ENCODE measurements at regions not wholly inside any gene's neighbourhood (a gene's known extent, or its start where the extent isn't known, plus 50 kb on each side); places are given as distances from the start of the nearest gene placed in this dataset.

DNA sequence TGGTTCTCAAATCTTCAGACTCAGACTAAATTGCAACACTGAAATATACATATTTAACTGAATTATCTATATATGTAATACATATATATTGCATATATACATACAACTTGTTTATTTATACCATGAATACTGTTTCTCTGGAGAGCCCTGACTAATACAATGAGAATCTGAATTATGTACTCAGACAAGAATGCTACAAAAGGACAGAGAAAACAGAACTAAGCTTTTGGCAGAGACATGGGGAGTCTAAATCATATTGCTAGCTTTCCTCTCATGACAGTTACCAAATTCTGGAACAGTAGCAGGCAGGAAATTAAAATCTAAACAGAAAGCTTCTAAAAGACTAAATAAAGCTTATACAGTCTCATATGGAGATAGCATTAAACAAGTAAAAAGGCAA, 142.4 kb upstream of the KCNMB2 start:
- H3K27ac ChIP-seq: no peak overlapping the region

DNA sequence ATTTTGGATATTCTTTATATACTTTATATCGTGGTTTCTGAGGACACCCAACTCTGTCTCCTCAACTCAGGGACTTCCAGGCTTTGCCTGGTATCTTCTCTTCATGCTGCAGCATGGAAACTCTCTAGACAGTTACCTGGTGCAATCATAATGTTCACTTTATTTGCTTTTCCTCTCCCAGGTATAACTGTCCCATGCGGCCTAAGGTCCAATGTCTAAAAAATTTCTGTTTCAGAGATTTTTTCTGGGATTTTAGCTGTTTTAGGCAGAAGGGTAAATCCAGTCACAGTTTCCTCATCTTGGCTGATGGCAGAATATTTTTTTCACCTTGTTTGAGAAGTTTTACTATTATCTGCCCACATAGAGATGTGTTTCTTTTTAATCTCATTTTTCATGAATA, 139.9 kb upstream of the KCNMB2 start:
- Histone ChIP-seq H3K36me3 (ENCODE audit: control insufficient read depth, insufficient read depth, low read length) (no peaks in the 10 kb centered on the region), H3K9me3 (ENCODE audit: control insufficient read depth, low read length) (no peaks in the 10 kb centered on the region), H3K27ac (no peak overlapping the region), H3K4me1 (no peaks in the 10 kb centered on the region), H3K9ac (no peak overlapping the region), H3K79me2 (no peaks in the 10 kb centered on the region), H3K4me2 (ENCODE audit: low read length) (no peak overlapping the region), H3K4me3 (ENCODE audit: low read depth, low read length) (no peak overlapping the region), H2AFZ (no peak overlapping the region), H3K27me3 (ENCODE audit: control insufficient read depth, insufficient read depth, low read length) (no peaks in the 10 kb centered on the region)
- TF ChIP-seq, protein P1, sequence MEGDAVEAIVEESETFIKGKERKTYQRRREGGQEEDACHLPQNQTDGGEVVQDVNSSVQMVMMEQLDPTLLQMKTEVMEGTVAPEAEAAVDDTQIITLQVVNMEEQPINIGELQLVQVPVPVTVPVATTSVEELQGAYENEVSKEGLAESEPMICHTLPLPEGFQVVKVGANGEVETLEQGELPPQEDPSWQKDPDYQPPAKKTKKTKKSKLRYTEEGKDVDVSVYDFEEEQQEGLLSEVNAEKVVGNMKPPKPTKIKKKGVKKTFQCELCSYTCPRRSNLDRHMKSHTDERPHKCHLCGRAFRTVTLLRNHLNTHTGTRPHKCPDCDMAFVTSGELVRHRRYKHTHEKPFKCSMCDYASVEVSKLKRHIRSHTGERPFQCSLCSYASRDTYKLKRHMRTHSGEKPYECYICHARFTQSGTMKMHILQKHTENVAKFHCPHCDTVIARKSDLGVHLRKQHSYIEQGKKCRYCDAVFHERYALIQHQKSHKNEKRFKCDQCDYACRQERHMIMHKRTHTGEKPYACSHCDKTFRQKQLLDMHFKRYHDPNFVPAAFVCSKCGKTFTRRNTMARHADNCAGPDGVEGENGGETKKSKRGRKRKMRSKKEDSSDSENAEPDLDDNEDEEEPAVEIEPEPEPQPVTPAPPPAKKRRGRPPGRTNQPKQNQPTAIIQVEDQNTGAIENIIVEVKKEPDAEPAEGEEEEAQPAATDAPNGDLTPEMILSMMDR (IDR thresholded peaks at IDR 0.05): no peak

More for the DNA sequence above, 142.4 kb upstream of the KCNMB2 start:
- H3K27me3 ChIP-seq (ENCODE audit: control insufficient read depth, insufficient read depth, low read length): no peaks in the 10 kb centered on the region
- H3K9me3 ChIP-seq (ENCODE audit: control insufficient read depth, low read length): no peaks in the 10 kb centered on the region
- H3K9ac ChIP-seq: no peak overlapping the region
- H3K36me3 ChIP-seq (ENCODE audit: control insufficient read depth, insufficient read depth, low read length): no peaks in the 10 kb centered on the region
- no peak overlapping the region for H2AFZ ChIP-seq
- H3K79me2 ChIP-seq: no peaks in the 10 kb centered on the region
- TF ChIP-seq, protein P1 (IDR thresholded peaks at IDR 0.05): no peak
- H3K4me1 ChIP-seq: no peaks in the 10 kb centered on the region
- no peak overlapping the region for H3K4me3 ChIP-seq (ENCODE audit: low read depth, low read length)
- no peak overlapping the region for H3K4me2 ChIP-seq (ENCODE audit: low read length)

DNA sequence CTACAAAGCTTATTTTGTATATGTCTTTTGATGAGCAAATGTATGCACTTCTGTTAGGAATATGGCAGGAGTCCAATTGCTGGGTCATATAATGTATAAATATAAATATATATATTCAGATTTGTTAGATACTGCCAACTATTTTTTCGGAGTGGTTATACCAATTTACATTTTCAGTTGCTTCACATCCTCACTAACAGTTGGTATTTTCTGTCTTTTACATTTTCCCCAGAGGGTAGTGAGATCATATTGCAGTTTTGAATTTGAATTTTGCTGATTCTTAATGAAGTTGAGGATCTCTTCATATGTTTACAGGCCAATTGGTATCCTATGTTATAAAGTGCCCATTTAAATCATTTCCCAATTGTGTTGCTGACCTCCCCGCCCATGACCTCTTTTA, 139.0 kb upstream of the KCNMB2 start:
- Histone ChIP-seq H3K27ac (no peak overlapping the region), H2AFZ (no peak overlapping the region), H3K9ac (no peak overlapping the region), H3K36me3 (ENCODE audit: control insufficient read depth, insufficient read depth, low read length) (no peaks in the 10 kb centered on the region), H3K79me2 (no peaks in the 10 kb centered on the region), H3K4me1 (no peaks in the 10 kb centered on the region), H3K9me3 (ENCODE audit: control insufficient read depth, low read length) (no peaks in the 10 kb centered on the region), H3K4me3 (ENCODE audit: low read depth, low read length) (no peak overlapping the region), H3K4me2 (ENCODE audit: low read length) (no peak overlapping the region), H3K27me3 (ENCODE audit: control insufficient read depth, insufficient read depth, low read length) (no peaks in the 10 kb centered on the region)
- TF ChIP-seq, protein P1 (IDR thresholded peaks at IDR 0.05): no peak

DNA sequence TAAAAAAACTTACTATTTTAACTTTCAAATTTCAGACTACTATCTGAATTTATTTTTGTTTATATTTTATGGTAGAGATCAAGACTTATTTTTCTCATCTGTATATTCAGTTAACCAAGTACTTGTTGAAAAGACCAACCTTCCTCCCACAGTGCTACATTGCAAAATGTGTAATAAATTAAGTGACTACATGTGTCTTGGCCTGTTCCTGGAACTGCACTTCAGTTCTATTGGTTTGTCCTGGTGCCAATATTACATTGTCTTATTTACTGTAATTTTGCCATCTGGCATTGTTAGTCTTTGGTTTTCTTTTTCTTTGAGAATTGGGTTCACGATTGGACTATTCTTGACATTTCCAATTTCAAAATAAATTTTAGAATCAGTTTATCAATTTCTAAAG, 138.4 kb upstream of the KCNMB2 start:
- Histone ChIP-seq H3K4me2 (ENCODE audit: low read length) (no peak overlapping the region), H3K4me1 (no peaks in the 10 kb centered on the region), H3K4me3 (ENCODE audit: low read depth, low read length) (no peak overlapping the region)

DNA sequence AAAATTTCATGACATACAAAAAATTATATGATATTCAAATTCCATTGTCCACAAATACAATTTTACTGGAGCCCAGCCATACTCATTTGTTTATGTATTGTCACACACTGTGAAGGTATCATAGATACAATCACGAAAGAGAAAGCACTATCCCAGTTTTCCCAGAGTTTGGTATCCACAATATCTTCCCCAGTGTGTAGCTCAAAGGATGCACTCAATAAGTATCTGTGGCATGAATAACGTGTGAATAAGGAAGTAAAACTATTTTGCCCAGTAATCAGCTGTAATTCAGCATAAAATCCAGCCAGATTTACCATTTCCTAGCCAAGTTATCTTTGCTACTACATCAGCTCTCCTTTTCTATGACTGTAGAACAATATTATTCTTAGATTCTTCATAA, 131.3 kb upstream of the KCNMB2 start:
- Histone ChIP-seq H3K9ac (no peak overlapping the region), H3K27me3 (ENCODE audit: control insufficient read depth, insufficient read depth, low read length) (no peaks in the 10 kb centered on the region), H2AFZ (no peak overlapping the region), H3K36me3 (ENCODE audit: control insufficient read depth, insufficient read depth, low read length) (no peaks in the 10 kb centered on the region), H3K9me3 (ENCODE audit: control insufficient read depth, low read length) (no peaks in the 10 kb centered on the region), H3K27ac (no peak overlapping the region), H3K79me2 (no peaks in the 10 kb centered on the region), H3K4me3 (ENCODE audit: low read depth, low read length) (no peak overlapping the region), H3K4me1 (no peaks in the 10 kb centered on the region), H3K4me2 (ENCODE audit: low read length) (no peak overlapping the region)
- TF ChIP-seq, protein P1 (IDR thresholded peaks at IDR 0.05): no peak

More for the DNA sequence above, 138.4 kb upstream of the KCNMB2 start:
- TF ChIP-seq, protein P1 (IDR thresholded peaks at IDR 0.05): no peak
- Histone ChIP-seq H3K36me3 (ENCODE audit: control insufficient read depth, insufficient read depth, low read length) (no peaks in the 10 kb centered on the region), H3K79me2 (no peaks in the 10 kb centered on the region), H3K9me3 (ENCODE audit: control insufficient read depth, low read length) (no peaks in the 10 kb centered on the region), H3K27me3 (ENCODE audit: control insufficient read depth, insufficient read depth, low read length) (no peaks in the 10 kb centered on the region), H3K27ac (no peak overlapping the region), H3K9ac (no peak overlapping the region), H2AFZ (no peak overlapping the region)
